HEK293T (cell line): ENCODE measurements at regions not wholly inside any gene's neighbourhood (a gene's known extent, or its start where the extent isn't known, plus 50 kb on each side); places are given as distances from the start of the nearest gene placed in this dataset.

ENCODE experiments used
- CTCF ChIA-PET: fragments of 350-600 bp; formaldehyde crosslinking; extraction: SDS; loops from one replicate; lab custom pipeline; 2021; ENCODE audit warnings: antibody characterized with exemption, inconsistent platforms; lab: Yijun Ruan, JAX
- POLR2A ChIA-PET: fragments of 350-600 bp; formaldehyde crosslinking; extraction: SDS; loops from one replicate; lab custom pipeline; 2020; ENCODE audit warnings: antibody characterized with exemption, inconsistent platforms; lab: Yijun Ruan, JAX
- DNase-seq: peaks from one replicate; pipeline ENCODE4 v3.0.0; 2012; ENCODE audit warnings: mixed read lengths; ENCODE audit errors: extremely low spot score
- ARNT ChIP-seq: fragments of 450-650 bp; IDR thresholded peaks from 2 replicates; pipeline ENCODE4 v1.6.1; 2017; ENCODE audit warnings: mild to moderate bottlenecking
- BHLHE40 ChIP-seq: fragments of 450-650 bp; IDR thresholded peaks from 2 replicates; pipeline ENCODE4 v1.6.1; 2016; ENCODE audit warnings: mild to moderate bottlenecking, moderate library complexity, borderline replicate concordance
- CTBP1 ChIP-seq: fragments of 450-650 bp; IDR thresholded peaks from 2 replicates; pipeline ENCODE4 v1.6.1; 2016; ENCODE audit warnings: borderline replicate concordance
- ELF4 ChIP-seq: fragments of 450-650 bp; IDR thresholded peaks from 2 replicates; pipeline ENCODE4 v1.6.1; 2017; ENCODE audit warnings: antibody characterized with exemption
- FOXA1 ChIP-seq: fragments of 450-650 bp; IDR thresholded peaks from 2 replicates; pipeline ENCODE4 v1.6.1; 2016; ENCODE audit warnings: mild to moderate bottlenecking
- FOXK2 ChIP-seq: fragments of 450-650 bp; IDR thresholded peaks from 2 replicates; pipeline ENCODE4 v1.6.1; 2016; ENCODE audit warnings: mild to moderate bottlenecking
- FOXM1 ChIP-seq: fragments of 450-650 bp; IDR thresholded peaks from 2 replicates; pipeline ENCODE4 v1.6.1; 2017; ENCODE audit warnings: mild to moderate bottlenecking, borderline replicate concordance
- HDGF ChIP-seq: fragments of 450-650 bp; IDR thresholded peaks from 2 replicates; pipeline ENCODE4 v1.6.1; 2017; ENCODE audit warnings: antibody characterized with exemption, borderline replicate concordance
- L3MBTL2 ChIP-seq: fragments of 450-650 bp; conservative IDR thresholded peaks from 2 replicates; pipeline ENCODE4 v1.6.1; 2016; ENCODE audit warnings: mild to moderate bottlenecking
- LEF1 ChIP-seq: fragments of 450-650 bp; IDR thresholded peaks from 2 replicates; pipeline ENCODE4 v1.6.1; 2017; ENCODE audit warnings: mild to moderate bottlenecking, borderline replicate concordance
- NFRKB ChIP-seq: fragments of 450-650 bp; IDR thresholded peaks from 2 replicates; pipeline ENCODE4 v1.6.1; 2016; ENCODE audit warnings: mild to moderate bottlenecking, moderate library complexity
- PKNOX1 ChIP-seq: fragments of 450-650 bp; IDR thresholded peaks from 2 replicates; pipeline ENCODE4 v1.6.1; 2016
- SP1 ChIP-seq: fragments of 450-650 bp; IDR thresholded peaks from 2 replicates; pipeline ENCODE4 v1.6.1; 2017
- SUZ12 ChIP-seq: fragments of 450-650 bp; IDR thresholded peaks from 2 replicates; pipeline ENCODE4 v1.6.1; 2016; ENCODE audit warnings: mild to moderate bottlenecking
- TARDBP ChIP-seq: fragments of 450-650 bp; IDR thresholded peaks from 2 replicates; pipeline ENCODE4 v1.6.1; 2016
- ZNF384 ChIP-seq: fragments of 450-650 bp; IDR thresholded peaks from 2 replicates; pipeline ENCODE4 v1.6.1; 2016

- CTCF ChIA-PET: no interaction called here
These were observed 136.2 kb upstream of the RTL1 start for GRCh38 chr14:101039755-101040138.

GRCh38 chr14:101040538-101041442 lies 137.3 kb upstream of the RTL1 start:
- TF ChIP-seq SUZ12: no peak
- TF ChIP-seq PKNOX1: no peak
- no peak for TF ChIP-seq HDGF
- TF ChIP-seq FOXM1: no peak
- no peak for TF ChIP-seq FOXA1
- no peak for TF ChIP-seq BHLHE40
- DNase-seq: no peak
- ChIA-PET CTCF (no interaction called here), POLR2A (no interaction called here)

More at GRCh38 chr14:101039755-101040138, 136.2 kb upstream of the RTL1 start:
- no peak for DNase-seq
- POLR2A ChIA-PET: no interaction called here
- no peak for TF ChIP-seq PKNOX1
- TF ChIP-seq ELF4: no peak
- no peak for TF ChIP-seq ARNT
- no peak for TF ChIP-seq FOXM1
- no peak for TF ChIP-seq FOXA1
- no peak for TF ChIP-seq TARDBP
- TF ChIP-seq LEF1: no peak
- no peak for TF ChIP-seq SUZ12
- no peak for TF ChIP-seq L3MBTL2
- TF ChIP-seq NFRKB: no peak
- TF ChIP-seq HDGF: no peak
- no peak for TF ChIP-seq FOXK2
- TF ChIP-seq BHLHE40: no peak

- CTCF ChIA-PET: no interaction called here
- DNase-seq: no peak
- POLR2A ChIA-PET: no interaction called here
- no peak for TF ChIP-seq L3MBTL2
- TF ChIP-seq TARDBP: no peak
- no peak for TF ChIP-seq LEF1
- TF ChIP-seq BHLHE40: no peak
- no peak for TF ChIP-seq SUZ12
- no peak for TF ChIP-seq CTBP1
- TF ChIP-seq PKNOX1: no peak
- TF ChIP-seq ARNT: no peak
- no peak for TF ChIP-seq FOXK2
- no peak for TF ChIP-seq ZNF384
- no peak for TF ChIP-seq ELF4
- no peak for TF ChIP-seq NFRKB
- TF ChIP-seq FOXA1: no peak
- TF ChIP-seq SP1: no peak
- TF ChIP-seq HDGF: no peak
These were observed 140.4 kb upstream of the RTL1 start for GRCh38 chr14:101043891-101044290.

GRCh38 chr14:101044741-101045140 lies 141.2 kb upstream of the RTL1 start:
- TF ChIP-seq ARNT (no peak), TARDBP (no peak), HDGF (no peak), FOXA1 (no peak)
- ChIA-PET POLR2A (no interaction called here), CTCF (no interaction called here)
- DNase-seq: no peak

- no peak for DNase-seq
- ChIA-PET CTCF (no interaction called here), POLR2A (no interaction called here)
- TF ChIP-seq CTBP1: no peak
- TF ChIP-seq SP1: no peak
- no peak for TF ChIP-seq ZNF384
- TF ChIP-seq ELF4: no peak
- no peak for TF ChIP-seq FOXK2
- TF ChIP-seq NFRKB: no peak
- TF ChIP-seq LEF1: no peak
- TF ChIP-seq FOXA1: no peak
- TF ChIP-seq L3MBTL2: no peak
- TF ChIP-seq BHLHE40: no peak
- TF ChIP-seq TARDBP: no peak
These were observed 142.0 kb upstream of the RTL1 start for GRCh38 chr14:101045511-101045910.

- POLR2A ChIA-PET: no interaction called here
- TF ChIP-seq FOXA1 (no peak), TARDBP (no peak), L3MBTL2 (no peak), ARNT (no peak), NFRKB (no peak), LEF1 (no peak), ZNF384 (no peak), CTBP1 (no peak), SUZ12 (no peak), FOXK2 (no peak), SP1 (no peak), FOXM1 (no peak), PKNOX1 (no peak), HDGF (no peak), BHLHE40 (no peak), ELF4 (no peak)
- no peak for DNase-seq
- CTCF ChIA-PET: no interaction called here
These were observed 142.5 kb upstream of the RTL1 start for GRCh38 chr14:101046071-101046470.
